Mucosa of descending colon (tissue), 3 donors: ENCODE measurements at regions not wholly inside any gene's neighbourhood (a gene's known extent, or its start where the extent isn't known, plus 50 kb on each side); places are given as distances from the start of the nearest gene placed in this dataset.

Source experiments
- ATAC-seq: fragments of 200-7000 bp; cut with Tn5 transposase; one replicate; pipeline ENCODE4 v1.9.1; 2020; ENCODE audit warnings: mild to moderate bottlenecking, moderate library complexity
- DNase-seq, 3 donors: peaks; one replicate each; pipeline ENCODE4 v3.0.0-alpha.2; 2020
- H3K36me3 ChIP-seq: fragments of 200-600 bp; one replicate; pipeline ENCODE4 v1.8.0; 2021; ENCODE audit warnings: low read depth, mild to moderate bottlenecking
- H3K4me1 ChIP-seq: fragments of 200-600 bp; one replicate; pipeline ENCODE4 v1.8.0; 2021; ENCODE audit warnings: low read depth, mild to moderate bottlenecking
- H3K4me3 ChIP-seq: fragments of 200-600 bp; one replicate; pipeline ENCODE4 v1.8.0; 2021; ENCODE audit warnings: mild to moderate bottlenecking
- H3K9me3 ChIP-seq: fragments of 200-600 bp; one replicate; pipeline ENCODE4 v1.8.0; 2021; ENCODE audit warnings: mild to moderate bottlenecking
- intact Hi-C, 2 donors: fragments of 100-400 bp; cut with DNase I in 1 of 2; cut with micrococcal nuclease in 1 of 2; formaldehyde crosslinking; loops; one replicate each; pipeline versions ENCODE4 v1.11.0 to v1.11.1; 2022; cut with DNase I, micrococcal nuclease
- TF ChIP-seq, protein P1 (sequence below): fragments of 200-600 bp; IDR thresholded peaks from one replicate; pipeline ENCODE4 v1.8.0; 2022; ENCODE audit warnings: antibody characterized with exemption, mild to moderate bottlenecking
- donor health status: DM: no; HTN: no; CAD: no; lungs with moderate emphysema.
- donor health status: DM: no; HTN: no; CAD: no.
- donor health status: DM: no; HTN: yes; CAD: no.

DNA sequence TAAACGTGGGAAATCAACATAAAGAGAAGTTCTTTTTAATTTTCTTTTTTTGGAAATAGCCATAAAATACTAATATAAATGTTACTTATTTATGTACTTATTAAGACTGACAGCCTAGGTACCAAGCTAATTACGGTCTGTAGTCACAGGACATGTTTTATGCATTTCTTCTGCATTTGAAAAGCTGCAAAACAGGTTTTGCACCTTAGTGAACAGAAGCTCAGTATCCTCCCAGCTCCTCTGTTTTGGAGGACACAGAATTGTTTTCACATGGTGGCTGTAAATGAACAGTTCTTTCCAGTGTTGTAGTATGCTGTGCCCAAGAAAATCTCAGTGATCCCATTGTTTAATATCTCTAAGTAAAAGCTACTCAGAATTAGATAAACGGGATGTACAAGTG, 1788.0 kb upstream of the TENM3 start:
- Histone ChIP-seq H3K9me3 (no peaks in the 10 kb centered on the region), H3K4me1 (no peaks in the 10 kb centered on the region), H3K4me3 (no peak overlapping the region), H3K36me3 (no peaks in the 10 kb centered on the region)
- no peak for DNase-seq
- TF ChIP-seq, protein P1, sequence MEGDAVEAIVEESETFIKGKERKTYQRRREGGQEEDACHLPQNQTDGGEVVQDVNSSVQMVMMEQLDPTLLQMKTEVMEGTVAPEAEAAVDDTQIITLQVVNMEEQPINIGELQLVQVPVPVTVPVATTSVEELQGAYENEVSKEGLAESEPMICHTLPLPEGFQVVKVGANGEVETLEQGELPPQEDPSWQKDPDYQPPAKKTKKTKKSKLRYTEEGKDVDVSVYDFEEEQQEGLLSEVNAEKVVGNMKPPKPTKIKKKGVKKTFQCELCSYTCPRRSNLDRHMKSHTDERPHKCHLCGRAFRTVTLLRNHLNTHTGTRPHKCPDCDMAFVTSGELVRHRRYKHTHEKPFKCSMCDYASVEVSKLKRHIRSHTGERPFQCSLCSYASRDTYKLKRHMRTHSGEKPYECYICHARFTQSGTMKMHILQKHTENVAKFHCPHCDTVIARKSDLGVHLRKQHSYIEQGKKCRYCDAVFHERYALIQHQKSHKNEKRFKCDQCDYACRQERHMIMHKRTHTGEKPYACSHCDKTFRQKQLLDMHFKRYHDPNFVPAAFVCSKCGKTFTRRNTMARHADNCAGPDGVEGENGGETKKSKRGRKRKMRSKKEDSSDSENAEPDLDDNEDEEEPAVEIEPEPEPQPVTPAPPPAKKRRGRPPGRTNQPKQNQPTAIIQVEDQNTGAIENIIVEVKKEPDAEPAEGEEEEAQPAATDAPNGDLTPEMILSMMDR: no peak
- ATAC-seq: no peak
- intact Hi-C loops: no loop called here

DNA sequence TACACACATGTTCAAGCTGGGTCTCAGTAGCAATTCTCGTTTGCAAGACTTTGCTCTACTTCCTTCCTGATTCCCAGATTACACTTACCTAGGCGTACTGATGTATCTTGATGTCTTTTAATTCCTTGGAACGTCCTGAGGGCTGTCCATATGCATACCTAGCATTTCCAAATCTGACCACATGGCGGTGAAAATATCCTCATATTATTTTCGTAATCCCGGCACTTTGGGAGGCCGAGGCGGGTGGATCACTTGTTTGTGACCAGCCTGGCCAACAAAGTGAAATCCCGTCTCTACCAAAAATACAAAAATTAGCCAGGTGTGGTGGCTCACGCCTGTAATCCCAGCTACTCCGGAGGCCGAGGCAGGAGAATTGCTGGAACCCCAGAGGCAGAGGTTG, 1786.3 kb upstream of the TENM3 start:
- no peak overlapping the region for H3K4me3 ChIP-seq
- ATAC-seq (no peak), DNase-seq (no peak)
- intact Hi-C loops: no loop called here
- H3K4me1 ChIP-seq: no peaks in the 10 kb centered on the region
- no peaks in the 10 kb centered on the region for H3K9me3 ChIP-seq
- no peaks in the 10 kb centered on the region for H3K36me3 ChIP-seq
- TF ChIP-seq, protein P1: no peak

DNA sequence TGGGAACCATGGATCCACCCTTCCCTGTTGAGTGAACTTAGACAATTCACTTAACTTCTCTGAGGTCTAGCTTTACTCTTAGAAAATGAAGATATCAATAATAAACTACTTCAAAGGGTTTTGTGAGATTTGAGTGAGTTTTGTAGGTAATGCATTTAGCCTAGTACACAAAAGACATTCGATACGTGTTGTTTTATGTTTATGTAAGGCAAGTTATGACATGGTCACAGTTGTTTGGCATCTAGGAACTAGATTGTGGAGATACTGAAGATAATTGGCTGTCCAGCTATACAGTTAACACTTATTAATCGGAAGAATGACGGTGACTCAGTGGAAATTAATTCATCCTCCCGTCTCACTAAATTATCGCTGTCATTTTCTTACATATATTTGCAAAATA, 1781.1 kb upstream of the TENM3 start:
- no peak for ATAC-seq
- no peak for DNase-seq
- H3K4me3 ChIP-seq: no peak overlapping the region
- no peaks in the 10 kb centered on the region for H3K9me3 ChIP-seq
- no peaks in the 10 kb centered on the region for H3K4me1 ChIP-seq
- H3K36me3 ChIP-seq: no peaks in the 10 kb centered on the region
- intact Hi-C loops: no loop called here
- TF ChIP-seq, protein P1: no peak

DNA sequence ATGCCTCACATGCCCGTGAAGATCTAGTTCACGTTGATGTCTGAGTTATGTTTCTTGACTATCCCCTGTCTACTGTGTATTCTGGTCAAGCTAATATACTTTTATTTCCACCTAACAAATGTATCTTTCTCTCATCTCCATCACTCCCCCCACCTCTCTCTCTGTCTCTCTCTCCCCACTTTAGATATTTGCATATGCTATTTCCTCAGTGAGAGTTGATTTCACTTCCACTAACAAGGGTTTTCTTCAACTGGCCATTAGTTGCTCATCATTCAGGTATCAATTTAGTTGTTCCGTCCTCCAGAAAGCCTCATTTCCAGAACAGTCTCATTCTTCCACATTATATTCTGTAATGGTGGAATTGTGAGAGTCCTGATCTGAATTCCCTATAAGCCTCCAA, 1777.8 kb upstream of the TENM3 start:
- TF ChIP-seq, protein P1: no peak
- ATAC-seq: no peak
- no peaks in the 10 kb centered on the region for H3K36me3 ChIP-seq
- no peak overlapping the region for H3K4me3 ChIP-seq
- no peaks in the 10 kb centered on the region for H3K4me1 ChIP-seq
- intact Hi-C loops: no loop called here
- no peak for DNase-seq
- no peaks in the 10 kb centered on the region for H3K9me3 ChIP-seq

DNA sequence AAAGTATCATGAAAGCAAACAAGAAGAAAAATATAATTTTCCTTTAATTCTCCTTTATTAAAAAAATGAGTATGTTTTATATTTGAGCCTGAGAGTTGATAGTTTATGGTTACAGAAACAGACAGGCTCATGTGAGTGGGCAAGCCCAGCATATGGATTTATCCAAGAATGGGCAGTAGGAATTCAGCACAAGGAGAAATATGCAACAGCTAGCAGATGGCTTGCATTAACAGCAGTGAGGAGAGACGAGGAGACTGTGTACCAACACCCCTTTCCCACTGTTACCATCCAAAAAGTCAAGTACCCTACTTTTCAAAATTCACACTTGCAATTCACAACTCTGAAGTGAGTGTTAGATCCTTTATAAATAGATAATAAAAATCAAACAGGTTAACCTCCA, 1760.2 kb upstream of the TENM3 start:
- H3K36me3 ChIP-seq: no peaks in the 10 kb centered on the region
- TF ChIP-seq, protein P1: no peak

DNA sequence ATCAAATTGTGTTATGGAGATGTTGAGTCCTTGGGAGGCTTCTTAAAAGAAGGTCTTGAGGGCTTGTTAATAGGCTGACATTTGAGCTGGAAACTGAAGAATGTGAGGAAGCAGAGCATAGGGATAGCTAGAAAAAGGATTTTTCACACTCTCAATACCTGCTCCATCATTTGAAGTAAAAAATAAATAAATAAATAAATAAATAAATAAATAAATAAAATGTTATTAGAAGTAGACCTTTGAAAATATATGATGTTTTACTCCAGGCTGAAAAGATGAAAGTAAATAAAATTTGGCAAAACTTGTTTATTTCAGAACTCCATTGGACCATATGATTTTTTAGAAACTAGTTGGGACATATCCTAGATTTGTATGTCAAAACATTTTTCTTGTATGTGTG, 1757.8 kb upstream of the TENM3 start:
- no peak overlapping the region for H3K4me3 ChIP-seq
- H3K9me3 ChIP-seq: no peaks in the 10 kb centered on the region
- H3K36me3 ChIP-seq: no peaks in the 10 kb centered on the region
- no peaks in the 10 kb centered on the region for H3K4me1 ChIP-seq
- ATAC-seq (no peak), DNase-seq (no peak)
- intact Hi-C loops: no loop called here
- TF ChIP-seq, protein P1: no peak

More for the DNA sequence above, 1760.2 kb upstream of the TENM3 start:
- no peaks in the 10 kb centered on the region for H3K4me1 ChIP-seq
- H3K4me3 ChIP-seq: no peak overlapping the region
- ATAC-seq: no peak
- no peaks in the 10 kb centered on the region for H3K9me3 ChIP-seq
- DNase-seq: no peak
- intact Hi-C loops: no loop called here
